ENCODE measurements at regions not wholly inside any gene's neighbourhood (a gene's known extent, or its start where the extent isn't known, plus 50 kb on each side); places are given as distances from the start of the nearest gene placed in this dataset.

DNA sequence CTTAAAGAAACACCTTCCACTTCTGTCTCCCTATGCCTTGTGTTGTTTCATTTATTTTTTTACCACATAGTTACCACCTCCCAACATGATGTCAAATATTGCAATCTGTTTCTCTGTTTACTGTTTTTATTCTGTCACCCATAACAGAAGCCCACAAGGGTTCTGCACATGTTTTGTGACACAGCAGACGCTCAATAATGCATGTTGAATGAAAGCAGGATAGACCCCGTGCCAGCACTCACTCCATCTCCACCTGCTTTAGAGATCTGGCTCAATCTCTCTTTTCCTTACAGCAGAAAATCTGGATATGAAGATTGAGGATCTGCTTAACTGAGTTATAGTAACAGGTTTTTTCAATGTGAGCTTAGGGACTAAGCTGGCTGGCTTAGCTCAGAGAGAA lies 116.8 kb upstream of the NUDT10 start (continued):
- TF ChIP-seq, protein P1, sequence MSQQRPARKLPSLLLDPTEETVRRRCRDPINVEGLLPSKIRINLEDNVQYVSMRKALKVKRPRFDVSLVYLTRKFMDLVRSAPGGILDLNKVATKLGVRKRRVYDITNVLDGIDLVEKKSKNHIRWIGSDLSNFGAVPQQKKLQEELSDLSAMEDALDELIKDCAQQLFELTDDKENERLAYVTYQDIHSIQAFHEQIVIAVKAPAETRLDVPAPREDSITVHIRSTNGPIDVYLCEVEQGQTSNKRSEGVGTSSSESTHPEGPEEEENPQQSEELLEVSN (IDR thresholded peaks at IDR 0.05), result no peak
- no peak for TF ChIP-seq POLR2AphosphoS5 (IDR thresholded peaks at IDR 0.05; ENCODE audit: low read depth, low read length)
- TF ChIP-seq PHF8 (conservative IDR thresholded peaks at IDR 0.05; ENCODE audit: low read depth, low read length), result no peak
- TF ChIP-seq SP2 (IDR thresholded peaks at IDR 0.05; ENCODE audit: low read length), result no peak
- TF ChIP-seq EGR1 (IDR thresholded peaks at IDR 0.05; ENCODE audit: borderline replicate concordance, low read depth, low read length), result no peak
- TF ChIP-seq CBX5 (IDR thresholded peaks at IDR 0.05; ENCODE audit: low read depth, low read length), result no peak
- TF ChIP-seq SAP30 (IDR thresholded peaks at IDR 0.05; ENCODE audit: insufficient read depth, insufficient replicate concordance, low read length), result no peak
- no peak for TF ChIP-seq RNF2 (IDR thresholded peaks at IDR 0.05; ENCODE audit: borderline replicate concordance, low read depth, low read length, missing control alignments, poor library complexity, severe bottlenecking)

Measured in H1 (cell line).